H1 (cell line): ENCODE measurements at regions not wholly inside any gene's neighbourhood (a gene's known extent, or its start where the extent isn't known, plus 50 kb on each side); places are given as distances from the start of the nearest gene placed in this dataset.

Source experiments
- ATF2 ChIP-seq: IDR thresholded peaks from 2 replicates; pipeline ENCODE4 v1.6.1; 2012; ENCODE audit warnings: low read length, inconsistent platforms
- CHD2 ChIP-seq: IDR thresholded peaks from 2 replicates; pipeline ENCODE4 v1.6.1; 2012; ENCODE audit warnings: low read length, improper control_type of control experiment
- CHD7 ChIP-seq: fragments of 300-600 bp; sonication (generic); IDR thresholded peaks from 2 replicates; pipeline ENCODE4 v1.7.1; 2012; ENCODE audit warnings: low read length, moderate library complexity, mild to moderate bottlenecking, inconsistent platforms; ENCODE audit not compliant: insufficient replicate concordance
- JUND ChIP-seq: IDR thresholded peaks from 2 replicates; pipeline ENCODE4 v1.6.1; 2011; ENCODE audit warnings: mild to moderate bottlenecking, improper control_type of control experiment, low read length
- RBBP5 ChIP-seq: IDR thresholded peaks from 2 replicates; pipeline ENCODE4 v1.7.1; 2012; ENCODE audit warnings: low read depth, mild to moderate bottlenecking, inconsistent platforms, low read length, moderate library complexity, borderline replicate concordance
- SP2 ChIP-seq: IDR thresholded peaks from 2 replicates; pipeline ENCODE4 v1.6.1; 2012; ENCODE audit warnings: mild to moderate bottlenecking, low read length, inconsistent platforms
- USF2 ChIP-seq: IDR thresholded peaks from 2 replicates; pipeline ENCODE4 v1.6.1; 2011; ENCODE audit warnings: low read length, improper control_type of control experiment

GRCh38 chr10:128280271-128280670 lies 154.0 kb upstream of the MKI67 start (continued):
- TF ChIP-seq CHD7 = no peak
- no peak for TF ChIP-seq CHD2
- no peak for TF ChIP-seq RBBP5
- no peak for TF ChIP-seq SP2
- no peak for TF ChIP-seq USF2
- no peak for TF ChIP-seq JUND
- no peak for TF ChIP-seq ATF2
